GM12878 (cell line): ENCODE measurements at regions not wholly inside any gene's neighbourhood (a gene's known extent, or its start where the extent isn't known, plus 50 kb on each side); places are given as distances from the start of the nearest gene placed in this dataset.

Experiments
- CTCF ChIP-seq, 3 experiments: IDR thresholded peaks in 2 of 3; conservative IDR thresholded peaks in 1 of 3; 2 replicates each; pipeline ENCODE4 v1.5.1; 2011; ENCODE audit warnings: low read depth in 3 of 3, low read length in 3 of 3, mild to moderate bottlenecking in 3 of 3, control low read depth in 2 of 3, moderate library complexity in 2 of 3, inconsistent platforms in 1 of 3, mixed read lengths in 1 of 3; ENCODE audit not compliant: control insufficient read depth in 2 of 3, insufficient read depth in 1 of 3; ENCODE audit errors: extremely low read depth in 1 of 3
- HDGF ChIP-seq: fragments of 450-650 bp; IDR thresholded peaks from 2 replicates; pipeline ENCODE4 v1.6.1; 2016; ENCODE audit warnings: antibody characterized with exemption
- HSF1 ChIP-seq: fragments of 150-350 bp; IDR thresholded peaks from 2 replicates; pipeline ENCODE4 v1.6.1; 2014; ENCODE audit warnings: mild to moderate bottlenecking, low read depth, low read length
- IKZF2 ChIP-seq, 2 experiments: fragments of 450-650 bp; IDR thresholded peaks; 2 replicates each; pipeline ENCODE4 v1.6.1; 2017; ENCODE audit warnings: mild to moderate bottlenecking in 2 of 2, moderate library complexity in 2 of 2
- PKNOX1 ChIP-seq: fragments of 450-650 bp; IDR thresholded peaks from 2 replicates; pipeline ENCODE4 v1.6.1; 2016; ENCODE audit warnings: mild to moderate bottlenecking
- ZBTB40 ChIP-seq: fragments of 450-650 bp; IDR thresholded peaks from 2 replicates; pipeline ENCODE4 v1.6.1; 2016; ENCODE audit warnings: mild to moderate bottlenecking, moderate library complexity, borderline replicate concordance
- ZNF217 ChIP-seq: fragments of 450-650 bp; IDR thresholded peaks from 2 replicates; pipeline ENCODE4 v1.6.1; 2017; ENCODE audit warnings: antibody characterized with exemption, mild to moderate bottlenecking

GRCh38 chr3:6228958-6229683 is 631.8 kb upstream of the GRM7 start (continued):
- TF ChIP-seq HDGF (no peak), ZBTB40 (no peak), IKZF2 (IDR thresholded peaks at IDR 0.05) (no peak), ZNF217 (no peak), HSF1 (no peak), CTCF (IDR thresholded peaks at IDR 0.05 in 2 of 3, conservative IDR thresholded peaks at IDR 0.05 in 1 of 3; ENCODE audit: control insufficient read depth in 2 of 3, extremely low read depth in 1 of 3, insufficient read depth in 1 of 3, low read depth in 3 of 3, low read length in 3 of 3) (no peak), PKNOX1 (no peak)
